Lower lobe of right lung (tissue), 2 donors: ENCODE measurements at regions not wholly inside any gene's neighbourhood (a gene's known extent, or its start where the extent isn't known, plus 50 kb on each side); places are given as distances from the start of the nearest gene placed in this dataset.
A peak's percentile ranks its signal among the peaks of the same experiment; 100 is the strongest.

Experiments used
- ATAC-seq, 2 donors: fragments of 200-7000 bp; cut with Tn5 transposase; one replicate each; pipeline ENCODE4 v1.9.1; 2020 to 2022; ENCODE audit warnings: mild to moderate bottlenecking in 2 of 2, moderate library complexity in 2 of 2
- DNase-seq: peaks from one replicate; pipeline ENCODE4 v3.0.0-alpha.2; 2020
- H3K27ac ChIP-seq: fragments of 200-600 bp; one replicate; pipeline ENCODE4 v1.8.0; 2022
- H3K27me3 ChIP-seq: fragments of 200-600 bp; one replicate; pipeline ENCODE4 v1.8.0; 2022; ENCODE audit warnings: low read depth
- H3K36me3 ChIP-seq: fragments of 200-600 bp; one replicate; pipeline ENCODE4 v1.8.0; 2022; ENCODE audit warnings: mild to moderate bottlenecking
- H3K4me1 ChIP-seq: fragments of 200-600 bp; one replicate; pipeline ENCODE4 v1.8.0; 2022
- H3K4me3 ChIP-seq: fragments of 200-600 bp; one replicate; pipeline ENCODE4 v1.8.0; 2022; ENCODE audit warnings: mild to moderate bottlenecking
- H3K9me3 ChIP-seq: fragments of 200-600 bp; one replicate; pipeline ENCODE4 v1.8.0; 2022
- intact Hi-C: fragments of 100-400 bp; cut with DNase I; formaldehyde crosslinking; loops from one replicate; pipeline ENCODE4 v1.11.0; 2022
- TF ChIP-seq, protein P1 (sequence below): fragments of 200-600 bp; IDR thresholded peaks from one replicate; pipeline ENCODE4 v1.8.0; 2022; ENCODE audit warnings: antibody characterized with exemption, mild to moderate bottlenecking
- donor health status: DM: no; HTN: yes; CAD: no; lungs with severe emphysema.

DNA sequence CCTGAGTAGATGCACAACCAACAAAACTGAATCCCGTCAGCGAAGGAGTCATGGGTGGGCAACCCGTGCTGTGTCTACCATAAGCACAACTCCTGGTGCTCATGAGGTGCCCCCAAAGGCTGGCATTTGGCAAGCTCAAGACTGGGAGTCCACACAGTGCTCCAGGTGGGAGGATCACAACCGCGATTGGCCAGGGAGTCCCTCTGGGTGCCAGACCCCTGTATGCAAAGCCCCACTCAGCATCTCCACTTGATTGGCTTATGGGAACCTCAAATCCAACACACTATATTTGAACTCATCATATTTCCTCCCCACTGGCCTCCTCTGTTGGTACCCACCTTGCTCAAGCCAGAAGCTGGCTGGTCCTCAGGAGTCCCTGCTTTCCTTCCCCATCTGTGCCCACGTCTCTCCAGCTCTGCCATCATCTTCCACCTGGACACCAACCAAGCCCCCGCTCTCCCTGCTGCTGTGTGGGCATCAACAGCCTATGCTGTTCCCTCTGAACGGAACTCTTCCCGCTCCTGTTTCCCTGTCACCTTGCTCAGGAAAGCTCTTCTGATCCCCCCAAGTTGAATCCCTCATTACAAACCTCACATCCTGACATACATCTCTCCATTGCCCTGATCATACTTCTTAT is 142.3 kb upstream of the PTPN1 start:
- intact Hi-C loops: no loop called here
- ATAC-seq (no peak), DNase-seq (no peak)
- no peaks in the 10 kb centered on the region for H3K27me3 ChIP-seq
- peaks cover 25% of the 10 kb centered on the region for H3K4me1 ChIP-seq
- no peak overlapping the region for H3K27ac ChIP-seq
- H3K36me3 ChIP-seq: no peaks in the 10 kb centered on the region
- H3K9me3 ChIP-seq: peaks cover 5% of the 10 kb centered on the region
- TF ChIP-seq, protein P1, sequence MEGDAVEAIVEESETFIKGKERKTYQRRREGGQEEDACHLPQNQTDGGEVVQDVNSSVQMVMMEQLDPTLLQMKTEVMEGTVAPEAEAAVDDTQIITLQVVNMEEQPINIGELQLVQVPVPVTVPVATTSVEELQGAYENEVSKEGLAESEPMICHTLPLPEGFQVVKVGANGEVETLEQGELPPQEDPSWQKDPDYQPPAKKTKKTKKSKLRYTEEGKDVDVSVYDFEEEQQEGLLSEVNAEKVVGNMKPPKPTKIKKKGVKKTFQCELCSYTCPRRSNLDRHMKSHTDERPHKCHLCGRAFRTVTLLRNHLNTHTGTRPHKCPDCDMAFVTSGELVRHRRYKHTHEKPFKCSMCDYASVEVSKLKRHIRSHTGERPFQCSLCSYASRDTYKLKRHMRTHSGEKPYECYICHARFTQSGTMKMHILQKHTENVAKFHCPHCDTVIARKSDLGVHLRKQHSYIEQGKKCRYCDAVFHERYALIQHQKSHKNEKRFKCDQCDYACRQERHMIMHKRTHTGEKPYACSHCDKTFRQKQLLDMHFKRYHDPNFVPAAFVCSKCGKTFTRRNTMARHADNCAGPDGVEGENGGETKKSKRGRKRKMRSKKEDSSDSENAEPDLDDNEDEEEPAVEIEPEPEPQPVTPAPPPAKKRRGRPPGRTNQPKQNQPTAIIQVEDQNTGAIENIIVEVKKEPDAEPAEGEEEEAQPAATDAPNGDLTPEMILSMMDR: no peak
- H3K4me3 ChIP-seq: no peak overlapping the region

- Histone ChIP-seq H3K27ac (peak overlapping the region; percentile 36), H3K4me1 (peaks cover 25% of the 10 kb centered on the region), H3K27me3 (no peaks in the 10 kb centered on the region), H3K36me3 (no peaks in the 10 kb centered on the region), H3K9me3 (peaks cover 5% of the 10 kb centered on the region), H3K4me3 (no peak overlapping the region)
- intact Hi-C loops: no loop called here
- TF ChIP-seq, protein P1: no peak
- ATAC-seq (no peak), DNase-seq (no peak)
Observed at GRCh38 chr20:50368386-50368785, 141.8 kb upstream of the PTPN1 start.

DNA sequence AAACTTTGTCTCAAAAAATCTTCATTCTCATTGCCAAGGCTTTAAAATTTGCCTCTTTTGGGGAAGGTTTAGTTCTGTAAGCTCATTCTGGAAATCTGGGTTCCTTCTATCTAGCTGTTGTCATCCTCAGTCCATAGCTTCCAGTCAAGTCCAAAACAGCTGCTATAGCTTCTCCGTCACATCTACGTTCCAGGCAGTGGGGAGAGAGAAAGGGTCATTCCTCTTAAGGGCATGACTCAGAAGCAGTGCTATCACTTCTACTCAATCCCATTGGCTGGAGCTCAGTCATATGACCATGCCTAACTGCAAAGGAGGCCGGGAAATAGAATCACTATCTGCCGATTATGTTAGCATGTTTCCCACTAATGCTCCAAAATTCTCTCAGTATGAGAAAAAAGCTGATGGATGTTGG is 141.4 kb upstream of the PTPN1 start:
- TF ChIP-seq, protein P1: no peak
- no peak for DNase-seq
- Histone ChIP-seq H3K36me3 (no peaks in the 10 kb centered on the region), H3K27me3 (no peaks in the 10 kb centered on the region), H3K9me3 (peaks cover 5% of the 10 kb centered on the region), H3K4me3 (no peak overlapping the region), H3K27ac (peak overlapping the region; percentile 36), H3K4me1 (peaks cover 25% of the 10 kb centered on the region)
- intact Hi-C loops: no loop called here
- ATAC-seq: peak; percentile 58 to 60

- Histone ChIP-seq H3K4me1 (peaks cover 25% of the 10 kb centered on the region), H3K27me3 (no peaks in the 10 kb centered on the region), H3K27ac (peak overlapping the region; percentile 46), H3K9me3 (peaks cover 5% of the 10 kb centered on the region), H3K4me3 (no peak overlapping the region), H3K36me3 (no peaks in the 10 kb centered on the region)
- peak; percentile 87 for DNase-seq
- TF ChIP-seq, protein P1: no peak
- intact Hi-C loops: no loop called here
- ATAC-seq: peak; percentile 89 to 93
Observed at GRCh38 chr20:50369225-50370035, 140.8 kb upstream of the PTPN1 start.

DNA sequence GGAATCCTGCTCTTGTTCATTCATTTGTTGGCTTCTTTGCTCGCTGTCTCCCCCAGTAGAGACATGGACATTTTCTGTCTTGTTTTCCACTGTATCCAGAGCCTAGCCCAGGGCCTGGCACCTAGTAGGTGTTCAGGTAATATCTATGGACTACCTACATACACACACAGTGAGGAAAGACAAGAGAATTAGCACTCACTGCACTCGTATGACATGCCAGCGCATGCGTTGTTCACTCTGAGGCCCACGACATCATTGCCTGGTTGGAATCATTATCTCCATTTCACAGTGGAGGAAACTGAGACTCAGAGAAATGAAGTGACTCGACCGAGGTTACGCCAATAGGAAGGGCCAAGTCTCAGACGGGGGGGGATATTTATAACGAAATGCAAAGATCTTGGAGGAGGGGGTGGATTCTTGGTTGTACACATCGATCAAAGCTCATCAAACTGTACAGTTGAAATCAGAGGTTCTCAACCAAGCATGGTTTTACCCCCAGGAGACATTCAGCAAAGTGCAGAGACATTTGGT is 140.1 kb upstream of the PTPN1 start:
- no peak overlapping the region for H3K4me3 ChIP-seq
- intact Hi-C loops: no loop called here
- peaks cover 25% of the 10 kb centered on the region for H3K4me1 ChIP-seq
- ATAC-seq (no peak), DNase-seq (no peak)
- no peaks in the 10 kb centered on the region for H3K27me3 ChIP-seq
- H3K36me3 ChIP-seq: no peaks in the 10 kb centered on the region
- peaks cover 5% of the 10 kb centered on the region for H3K9me3 ChIP-seq
- peak overlapping the region; percentile 46 for H3K27ac ChIP-seq
- TF ChIP-seq, protein P1: no peak
